HG03039 (cell line): ENCODE measurements at regions not wholly inside any gene's neighbourhood (a gene's known extent, or its start where the extent isn't known, plus 50 kb on each side); places are given as distances from the start of the nearest gene placed in this dataset.

ENCODE experiments used
- ATAC-seq: cut with Tn5 transposase; IDR thresholded peaks from one replicate; pipeline ENCODE4 v1.9.1; 2021; ENCODE audit warnings: mild to moderate bottlenecking, moderate library complexity; ENCODE audit not compliant: unreplicated experiment

- ATAC-seq = no peak
Measured at GRCh38 chr1:184215274-184215925, 163.9 kb downstream of the TSEN15 start.

DNA sequence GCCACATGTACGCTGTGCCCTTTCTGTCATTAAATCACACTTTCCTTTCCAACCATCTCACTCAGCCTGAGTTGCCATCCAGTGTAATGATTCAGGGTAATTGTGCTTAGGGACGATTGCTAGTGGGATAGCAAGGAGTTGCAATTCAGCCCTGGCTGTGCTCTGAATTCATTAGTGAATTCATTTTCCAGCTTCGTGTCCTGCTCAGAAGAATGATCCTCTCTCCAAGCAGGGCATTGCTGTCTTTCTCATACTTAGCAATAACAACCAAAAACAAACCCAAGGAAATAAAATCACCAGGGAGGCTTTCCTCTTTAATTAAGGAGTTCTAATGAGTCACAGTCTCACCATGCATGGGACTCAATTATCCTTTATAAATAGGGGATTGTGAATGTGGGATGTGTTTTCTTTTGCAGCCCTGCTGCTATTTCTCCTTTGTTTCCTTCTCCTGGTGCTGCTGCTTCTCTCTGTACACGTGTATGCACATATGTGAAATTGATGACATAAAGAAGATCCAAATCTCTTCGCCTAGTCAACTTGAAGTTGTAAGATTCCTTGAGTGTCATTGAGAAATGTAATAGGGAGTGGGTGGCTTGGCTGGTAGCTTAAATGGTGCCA is 167.0 kb downstream of the TSEN15 start:
- ATAC-seq = no peak

DNA sequence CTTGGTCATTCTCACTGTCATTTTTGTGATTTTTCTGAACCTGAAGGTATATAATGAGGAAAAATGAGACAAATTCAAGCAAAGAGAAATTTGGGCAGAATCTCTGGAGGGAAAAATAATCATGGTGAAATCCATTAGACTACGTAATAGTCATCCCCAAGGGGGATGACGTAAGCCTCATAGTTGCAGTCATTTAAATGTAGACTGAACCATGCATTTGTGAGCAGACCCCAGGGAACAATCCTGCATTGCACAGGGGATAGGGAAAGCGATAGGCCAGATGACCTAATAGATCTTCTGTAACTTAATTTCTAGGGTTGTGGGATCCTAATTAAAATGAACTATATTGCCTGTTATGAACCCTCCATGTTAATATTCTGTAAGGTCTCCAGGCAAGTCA is 167.4 kb upstream of the C1orf21 start:
- no peak for ATAC-seq

- no peak for ATAC-seq
Measured at GRCh38 chr1:184219883-184220282, 166.9 kb upstream of the C1orf21 start.

DNA sequence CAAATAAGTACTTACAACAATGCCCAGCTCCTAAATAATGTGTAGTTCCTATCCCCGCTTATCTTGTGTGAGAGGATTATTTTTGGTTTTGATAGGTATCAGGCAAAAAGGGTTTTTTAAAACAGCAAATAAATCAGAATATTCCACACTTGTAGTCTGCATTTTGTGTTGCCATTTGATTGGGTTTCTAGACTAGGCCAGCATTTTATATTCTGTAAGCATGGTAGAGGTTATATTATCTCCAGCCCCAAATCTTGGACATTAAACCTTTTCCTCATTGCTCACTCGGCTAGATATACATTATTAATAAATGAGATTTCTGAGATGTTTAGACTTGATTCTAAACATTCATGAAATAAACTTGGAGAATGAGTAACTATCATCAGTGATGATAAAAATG is 165.7 kb upstream of the C1orf21 start:
- ATAC-seq = no peak

GRCh38 chr1:184222652-184223052 is 164.2 kb upstream of the C1orf21 start:
- ATAC-seq = no peak

DNA sequence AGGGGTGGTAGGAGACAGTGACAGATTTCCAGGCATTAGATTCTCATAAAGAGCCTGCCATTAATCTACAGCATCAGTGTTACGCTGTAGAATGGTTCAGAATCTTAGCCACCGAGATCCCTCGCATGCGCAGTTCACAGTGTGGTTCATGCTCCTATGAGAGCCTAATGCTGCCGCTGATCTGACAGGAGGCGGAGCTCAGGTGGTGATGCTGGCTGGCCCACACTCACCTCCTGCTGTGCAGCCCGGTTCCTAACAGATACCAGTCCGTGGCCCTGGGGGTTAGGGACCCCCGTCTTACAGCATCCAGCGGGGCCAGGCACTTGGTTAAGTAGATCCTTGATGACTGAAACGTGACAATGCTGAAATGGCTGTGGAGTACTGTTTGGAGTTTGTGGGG is 163.6 kb upstream of the C1orf21 start:
- no peak for ATAC-seq

DNA sequence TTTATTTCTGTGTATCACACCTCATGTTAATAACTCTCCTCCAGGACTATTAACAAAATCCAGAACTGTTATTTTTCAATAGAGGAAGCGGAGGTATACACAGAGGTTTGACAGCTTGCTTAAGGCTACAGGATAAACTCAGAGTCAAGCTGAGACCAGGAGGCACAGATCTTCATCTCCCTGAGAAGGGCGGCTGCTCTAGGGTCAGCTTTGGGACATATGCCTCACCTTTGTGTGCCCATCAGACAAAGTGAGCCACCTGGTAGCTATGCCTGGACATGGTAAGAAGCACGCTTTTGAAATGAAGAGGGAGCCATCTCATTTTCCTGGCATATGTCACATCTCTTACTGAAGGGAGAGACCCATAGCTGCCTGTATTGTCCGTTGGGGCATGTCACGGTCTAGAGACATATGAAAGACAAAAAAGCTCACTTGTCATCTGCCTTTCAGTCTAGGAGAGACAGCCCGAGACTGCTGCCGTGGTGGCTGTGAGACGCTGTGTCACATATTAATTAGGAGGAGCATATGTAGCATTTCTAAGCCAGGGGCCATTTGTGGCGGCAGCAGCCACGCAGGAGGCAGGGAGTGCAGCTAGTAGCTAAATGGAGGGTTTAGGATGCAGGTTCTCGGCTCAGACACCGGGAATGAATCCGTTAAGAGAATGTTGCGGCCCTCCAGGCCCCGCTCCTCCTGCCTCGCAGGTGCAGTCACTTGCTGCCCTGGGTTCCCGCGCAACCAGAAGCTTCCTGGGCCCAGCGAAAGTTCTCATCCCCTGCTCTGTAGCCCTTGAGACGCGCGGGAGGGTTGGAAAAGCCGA is 161.3 kb upstream of the C1orf21 start:
- no peak for ATAC-seq

DNA sequence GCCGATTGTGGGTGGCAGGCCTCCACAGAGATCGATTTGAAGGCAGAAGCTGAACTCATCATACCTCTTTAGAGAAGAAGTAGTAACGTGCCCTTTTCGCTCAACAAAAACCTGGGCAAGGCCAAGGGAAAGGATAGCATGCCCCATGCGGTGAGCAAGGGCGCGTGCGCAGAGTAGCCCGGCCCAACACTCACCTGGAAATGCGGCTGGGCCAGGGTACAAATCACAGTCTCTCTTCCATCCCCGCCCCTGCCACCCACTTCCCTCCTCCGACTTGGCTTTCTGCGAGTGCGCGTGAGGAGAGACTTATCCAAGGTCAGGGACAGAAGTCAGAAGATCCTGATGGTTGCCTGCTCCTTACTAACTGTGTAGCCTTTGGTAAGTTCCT is 160.7 kb upstream of the C1orf21 start:
- no peak for ATAC-seq

GRCh38 chr1:184228558-184228957 is 158.3 kb upstream of the C1orf21 start:
- ATAC-seq = no peak

GRCh38 chr1:184237588-184237987 is 149.2 kb upstream of the C1orf21 start:
- no peak for ATAC-seq

DNA sequence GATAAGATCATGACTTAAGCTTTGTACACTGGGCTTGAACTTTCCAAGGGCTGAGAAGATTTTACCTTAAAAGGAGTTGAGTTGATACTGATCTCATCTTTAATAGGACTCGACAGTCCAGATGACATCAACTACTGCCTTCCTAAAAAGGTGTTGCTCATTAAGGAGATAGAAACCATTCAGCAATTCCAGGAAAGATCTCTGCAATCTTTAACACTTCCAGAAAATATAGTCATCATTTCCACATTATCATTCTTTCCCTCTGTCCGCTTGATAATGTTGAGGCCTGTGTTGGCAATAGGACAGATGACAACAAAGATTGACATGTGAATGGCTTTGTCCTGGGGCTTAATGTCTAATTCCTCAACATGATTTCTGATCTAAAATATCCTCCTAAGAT is 145.4 kb upstream of the C1orf21 start:
- ATAC-seq = no peak

- no peak for ATAC-seq
Measured at GRCh38 chr1:184242507-184242943, 144.3 kb upstream of the C1orf21 start.

GRCh38 chr1:184244962-184245361 is 141.9 kb upstream of the C1orf21 start:
- no peak for ATAC-seq

DNA sequence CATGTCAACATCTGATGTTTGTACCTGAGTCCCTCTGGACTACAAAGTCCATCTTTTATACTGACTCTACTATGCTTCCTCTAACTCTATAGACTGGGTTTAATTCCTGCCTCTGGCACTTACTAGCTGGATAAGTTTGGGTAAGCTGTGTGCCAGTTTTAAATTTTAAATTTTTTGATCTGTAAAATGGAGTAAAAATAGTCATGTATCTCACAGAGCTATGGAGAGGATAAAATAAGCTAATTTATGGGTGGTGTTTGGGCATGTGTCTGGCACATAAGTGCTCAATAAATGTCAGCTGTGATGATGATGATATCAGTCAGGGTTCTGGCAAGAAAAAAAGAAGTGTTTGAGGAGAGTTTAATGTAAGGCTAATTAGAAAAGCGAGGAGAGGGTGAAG is 139.2 kb upstream of the C1orf21 start:
- no peak for ATAC-seq

- no peak for ATAC-seq
Measured at GRCh38 chr1:184253921-184254320, 132.9 kb upstream of the C1orf21 start.

DNA sequence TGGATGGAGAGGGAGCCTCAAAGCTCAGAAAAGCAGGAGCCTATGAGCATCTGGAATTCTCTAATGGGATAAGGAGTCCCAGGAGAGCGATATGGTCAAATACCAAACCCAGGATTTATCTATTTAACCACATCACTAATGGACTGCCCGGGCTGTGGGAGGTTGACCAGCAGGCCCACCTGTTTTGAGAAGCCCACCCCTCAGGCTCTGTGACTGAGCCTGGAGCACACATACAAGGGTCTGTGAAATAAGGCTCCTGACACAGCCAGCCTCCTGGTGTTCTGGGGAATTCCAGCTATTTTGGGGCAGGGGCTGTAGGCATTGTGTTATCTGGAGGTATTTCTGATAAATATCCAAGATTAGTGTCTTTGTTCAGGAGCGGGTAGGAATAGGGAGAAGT is 132.0 kb upstream of the C1orf21 start:
- ATAC-seq = no peak

DNA sequence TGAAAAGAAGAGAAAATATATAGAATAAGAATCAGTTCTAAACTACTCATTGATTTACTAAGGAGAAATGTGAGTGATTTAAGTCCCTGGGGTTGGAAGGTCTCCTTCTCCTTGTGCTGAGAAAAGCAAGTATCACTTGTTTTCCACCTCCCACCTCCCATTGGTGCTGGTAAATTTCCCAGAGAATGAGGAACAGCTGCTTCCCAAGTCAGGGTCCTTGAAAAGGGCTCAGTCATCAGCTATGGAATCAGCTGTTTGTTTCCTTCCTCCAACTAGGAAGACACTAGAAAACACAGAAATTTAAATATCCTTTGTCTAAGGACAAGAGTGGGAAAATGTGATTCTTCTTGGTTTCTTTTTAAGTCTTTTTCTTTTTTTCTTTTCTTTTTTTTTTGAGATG is 131.3 kb upstream of the C1orf21 start:
- no peak for ATAC-seq

DNA sequence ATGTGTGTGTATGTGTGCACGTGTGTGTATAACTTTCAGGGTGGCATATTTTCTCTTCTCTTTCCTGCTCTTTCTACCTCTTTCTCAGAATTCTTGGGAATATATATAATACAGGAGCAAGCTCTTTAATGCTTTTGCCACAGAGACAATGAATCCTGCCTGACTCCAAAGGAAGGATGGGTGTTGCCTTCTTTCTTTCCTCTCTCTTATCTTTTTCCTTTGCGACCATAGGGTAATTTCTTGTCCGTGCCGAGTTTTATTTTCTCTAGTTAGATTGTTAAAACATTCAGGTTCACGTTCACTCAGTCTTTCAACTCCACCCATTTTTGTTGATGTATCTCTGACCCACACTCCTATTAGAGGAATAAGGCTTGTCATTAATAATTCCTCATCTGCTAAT is 129.0 kb upstream of the C1orf21 start:
- no peak for ATAC-seq

- ATAC-seq = no peak
Measured at GRCh38 chr1:184258525-184258924, 128.3 kb upstream of the C1orf21 start.

- ATAC-seq = no peak
Measured at GRCh38 chr1:184260382-184260781, 126.4 kb upstream of the C1orf21 start.

- no peak for ATAC-seq
Measured at GRCh38 chr1:184262109-184262508, 124.7 kb upstream of the C1orf21 start.
